Activated T-helper 2 cell treated with anti-CD3 and anti-CD28 coated beads, Interferon-gamma antibody, Interleukin-2, Interleukin-4, amounts not matched to agents 10 μg/mL and 5 μg/mL and 100 μg/mL, durations not matched to agents 14 hours and 24 hours and 36 hours (primary cell): ENCODE measurements at regions not wholly inside any gene's neighbourhood (a gene's known extent, or its start where the extent isn't known, plus 50 kb on each side); places are given as distances from the start of the nearest gene placed in this dataset.

Experiments
- DNase-seq: peaks from one replicate; pipeline ENCODE4 v3.0.0; 2021; ENCODE audit warnings: low spot score
- H3K27ac Mint-ChIP-seq: one replicate; pipeline ENCODE4 v1.8.0; 2021; ENCODE audit warnings: mixed read lengths
- H3K27me3 Mint-ChIP-seq: one replicate; pipeline ENCODE4 v1.8.0; 2021; ENCODE audit warnings: low read depth, mixed read lengths
- H3K36me3 Mint-ChIP-seq: one replicate; pipeline ENCODE4 v1.8.0; 2021; ENCODE audit warnings: low read depth, mixed read lengths
- H3K4me1 Mint-ChIP-seq: one replicate; pipeline ENCODE4 v1.8.0; 2021; ENCODE audit warnings: low read depth, mixed read lengths
- H3K4me3 Mint-ChIP-seq: one replicate; pipeline ENCODE4 v1.8.0; 2021; ENCODE audit warnings: low read depth, mild to moderate bottlenecking, moderate library complexity, mixed read lengths
- H3K9me3 Mint-ChIP-seq: one replicate; pipeline ENCODE4 v1.8.0; 2021; ENCODE audit warnings: mixed read lengths
- intact Hi-C: fragments of 100-400 bp; cut with micrococcal nuclease; formaldehyde crosslinking; loops from one replicate; pipeline ENCODE4 v1.15.1; 2023

DNA sequence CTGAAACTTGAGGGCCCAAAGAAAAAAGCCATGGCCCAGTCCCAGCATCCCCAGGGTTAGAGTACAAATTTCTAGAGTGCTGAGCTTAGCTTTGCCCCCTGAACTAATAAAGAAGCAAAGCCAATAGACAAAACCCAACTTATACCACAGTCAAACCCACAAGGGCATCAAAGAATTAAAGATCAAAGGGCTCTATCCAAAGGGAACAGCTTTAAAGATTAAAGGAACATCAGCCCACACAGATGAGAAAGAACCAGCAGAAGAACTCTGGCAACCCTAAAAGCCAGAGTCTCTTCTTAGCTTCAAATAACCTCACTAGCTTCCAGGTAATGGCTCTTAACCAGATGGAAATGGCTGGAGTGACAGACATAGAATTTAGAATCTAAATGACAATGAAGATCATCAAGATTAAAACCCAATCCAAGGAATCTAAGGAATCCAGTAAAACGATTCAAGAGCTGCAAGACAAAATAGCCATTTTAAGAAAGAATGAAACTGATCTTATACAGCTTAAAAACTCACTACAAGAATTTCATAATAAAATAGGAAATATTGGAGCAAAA is 93.9 kb downstream of the YIPF5 start:
- Mint-ChIP-seq H3K4me1 (no peaks in the 10 kb centered on the region), H3K4me3 (no peak overlapping the region), H3K27ac (no peak overlapping the region), H3K36me3 (no peaks in the 10 kb centered on the region), H3K27me3 (peaks cover 4% of the 10 kb centered on the region), H3K9me3 (peaks cover 10% of the 10 kb centered on the region)
- intact Hi-C loops: no loop called here
- DNase-seq: no peak

DNA sequence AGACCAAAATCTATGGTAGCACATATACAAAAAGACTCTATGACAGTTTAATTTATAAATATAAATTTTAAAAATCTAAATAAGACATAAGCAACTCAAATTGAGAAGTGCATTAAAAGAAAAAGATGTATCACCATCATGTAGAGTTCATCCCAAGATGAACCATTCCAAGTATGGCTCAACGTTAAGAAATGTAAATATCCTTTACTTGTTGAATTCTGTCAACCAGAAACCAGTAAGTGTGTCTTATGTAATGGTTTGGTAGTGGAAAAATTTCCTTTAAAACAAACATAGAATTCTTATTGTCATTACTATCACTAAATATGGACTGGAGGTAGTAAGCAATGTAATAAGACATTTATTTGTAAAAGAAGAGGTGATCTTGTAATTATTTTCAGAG is 87.3 kb downstream of the YIPF5 start:
- Mint-ChIP-seq H3K9me3 (peaks cover 6% of the 10 kb centered on the region), H3K4me3 (no peak overlapping the region), H3K4me1 (no peaks in the 10 kb centered on the region), H3K27ac (no peak overlapping the region), H3K27me3 (no peaks in the 10 kb centered on the region), H3K36me3 (no peaks in the 10 kb centered on the region)
- intact Hi-C loops: no loop called here
- DNase-seq: no peak

DNA sequence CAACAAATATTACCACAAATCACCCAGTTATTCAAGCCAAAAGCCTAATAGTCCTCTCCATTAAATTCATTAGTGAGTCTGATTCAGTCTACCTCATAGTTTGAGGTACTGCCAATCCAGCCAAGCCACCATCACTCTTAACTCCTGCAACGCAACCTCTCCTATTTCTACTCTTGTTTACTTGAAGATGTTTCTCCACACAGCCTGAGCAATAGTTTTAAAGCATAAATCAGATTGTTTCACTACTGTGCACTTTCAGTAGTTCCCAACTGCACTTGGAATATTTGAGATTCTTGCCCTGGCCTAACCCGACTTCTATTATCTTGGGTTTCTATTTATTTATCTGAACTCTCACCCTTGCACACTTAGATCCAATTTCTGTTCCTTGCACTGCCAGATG is 85.5 kb downstream of the YIPF5 start:
- no peak for DNase-seq
- no peaks in the 10 kb centered on the region for H3K4me1 Mint-ChIP-seq

DNA sequence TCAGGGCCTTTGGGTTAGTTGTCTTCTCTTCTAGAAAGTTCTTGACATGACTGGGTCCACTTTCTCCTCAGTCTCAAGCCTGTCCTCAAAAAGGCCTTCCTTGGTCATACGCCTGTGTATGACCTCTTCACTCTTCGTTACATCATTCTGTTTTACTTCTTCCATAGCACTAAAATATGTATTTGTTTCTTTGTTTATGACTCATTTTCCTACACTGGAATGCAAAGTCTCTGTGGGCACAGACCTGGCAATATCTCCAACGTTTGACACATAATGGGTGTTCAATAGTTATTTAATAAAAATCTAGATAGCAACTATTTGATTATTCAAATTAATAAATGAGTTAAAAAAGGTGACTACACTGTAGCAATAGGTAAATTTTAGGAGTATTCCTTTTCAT is 85.1 kb downstream of the YIPF5 start:
- H3K36me3 Mint-ChIP-seq: no peaks in the 10 kb centered on the region
- intact Hi-C loops: no loop called here

More for the DNA sequence above, 85.5 kb downstream of the YIPF5 start:
- no peak overlapping the region for H3K4me3 Mint-ChIP-seq
- H3K27ac Mint-ChIP-seq: no peak overlapping the region
- H3K27me3 Mint-ChIP-seq: no peaks in the 10 kb centered on the region
- no peaks in the 10 kb centered on the region for H3K36me3 Mint-ChIP-seq
- H3K9me3 Mint-ChIP-seq: peaks cover under 1% of the 10 kb centered on the region
- intact Hi-C loops: no loop called here

DNA sequence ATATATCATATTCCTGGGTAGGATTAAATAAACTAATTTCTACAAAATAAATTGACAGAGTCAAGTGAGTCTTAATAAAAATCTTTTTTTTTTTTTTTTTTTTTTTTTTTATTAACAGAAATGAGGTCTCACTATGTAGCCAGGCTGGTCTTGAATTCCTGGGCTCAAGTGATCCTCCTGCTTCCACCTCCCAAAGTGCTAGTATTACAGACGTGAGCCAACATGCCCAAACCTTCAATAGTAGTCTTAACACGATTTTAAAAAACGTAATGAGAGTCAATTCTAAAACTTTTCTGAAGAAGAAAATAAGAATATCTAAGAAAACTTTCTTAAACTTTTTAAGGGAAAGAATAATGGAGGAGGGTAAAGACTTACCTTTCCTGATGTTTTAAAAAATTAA is 84.2 kb downstream of the YIPF5 start:
- no peak overlapping the region for H3K4me3 Mint-ChIP-seq
- no peaks in the 10 kb centered on the region for H3K27me3 Mint-ChIP-seq
- H3K36me3 Mint-ChIP-seq: no peaks in the 10 kb centered on the region
- H3K9me3 Mint-ChIP-seq: no peaks in the 10 kb centered on the region
- no peak for DNase-seq
- no peak overlapping the region for H3K27ac Mint-ChIP-seq
- intact Hi-C loops: no loop called here
- H3K4me1 Mint-ChIP-seq: no peaks in the 10 kb centered on the region

More for the DNA sequence above, 85.1 kb downstream of the YIPF5 start:
- no peak overlapping the region for H3K4me3 Mint-ChIP-seq
- no peaks in the 10 kb centered on the region for H3K9me3 Mint-ChIP-seq
- H3K27ac Mint-ChIP-seq: no peak overlapping the region
- no peak for DNase-seq
- H3K4me1 Mint-ChIP-seq: no peaks in the 10 kb centered on the region
- no peaks in the 10 kb centered on the region for H3K27me3 Mint-ChIP-seq

DNA sequence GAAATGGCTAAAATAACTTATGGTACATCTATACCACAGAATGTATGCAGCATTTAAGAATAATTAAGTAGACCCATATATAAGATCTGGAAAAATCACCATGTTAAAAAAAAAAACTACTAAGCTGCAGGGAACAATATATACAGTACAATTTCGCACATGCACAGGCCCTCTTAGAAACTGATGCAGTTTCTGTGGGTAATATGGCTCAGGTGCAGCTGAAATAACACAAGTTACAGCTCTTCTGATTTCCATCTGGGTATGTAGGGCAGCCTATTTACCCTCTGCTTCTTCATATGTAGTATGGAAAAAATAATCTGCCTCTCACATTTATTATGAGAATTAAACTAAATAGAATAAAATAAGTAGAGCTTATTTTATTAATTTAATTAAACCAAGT is 82.9 kb downstream of the YIPF5 start:
- Mint-ChIP-seq H3K4me3 (no peak overlapping the region), H3K4me1 (no peaks in the 10 kb centered on the region), H3K9me3 (no peaks in the 10 kb centered on the region), H3K27ac (no peak overlapping the region), H3K27me3 (peaks cover 2% of the 10 kb centered on the region), H3K36me3 (no peaks in the 10 kb centered on the region)
- intact Hi-C loops: no loop called here
- no peak for DNase-seq

DNA sequence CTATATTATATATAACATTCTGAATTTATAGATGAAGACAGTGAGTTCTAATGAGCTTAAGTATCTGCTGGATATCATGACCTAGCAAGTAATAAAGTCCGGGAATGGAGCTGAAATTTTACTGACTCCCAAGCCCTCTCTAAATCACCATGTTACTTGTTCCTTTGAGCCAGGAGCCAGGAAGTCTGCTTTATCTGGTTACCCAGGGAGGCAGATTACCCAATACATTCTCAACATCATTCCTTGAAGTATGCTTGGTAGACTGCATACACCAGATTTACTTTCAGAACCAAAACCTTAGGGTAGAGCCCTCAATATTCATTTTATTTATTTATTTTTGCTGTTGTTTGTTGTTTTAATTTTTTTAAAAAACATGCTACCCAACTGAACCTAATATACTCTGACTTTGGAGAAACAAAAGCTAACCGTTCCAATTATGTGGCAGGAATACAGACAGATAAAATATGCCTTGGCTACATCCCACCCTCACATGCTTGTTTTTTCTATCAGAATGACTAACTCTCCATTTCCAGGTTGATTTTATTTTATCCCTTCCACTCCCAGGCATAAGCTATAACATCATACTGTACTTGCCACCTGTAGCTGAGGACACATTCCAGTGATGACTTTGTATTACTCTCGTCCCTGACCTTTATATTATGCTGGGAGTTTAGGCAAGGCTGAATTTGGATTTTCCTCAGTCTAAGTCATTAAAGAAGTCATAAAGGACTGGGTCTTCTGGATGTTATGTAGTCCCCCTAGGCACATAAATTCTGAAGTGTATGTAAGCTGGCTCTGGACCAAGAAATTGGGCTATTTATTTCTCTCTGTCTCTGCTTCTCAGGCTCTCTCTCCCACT is 82.0 kb downstream of the YIPF5 start:
- no peak for DNase-seq
- Mint-ChIP-seq H3K4me3 (no peak overlapping the region), H3K4me1 (no peaks in the 10 kb centered on the region), H3K27me3 (peaks cover 2% of the 10 kb centered on the region), H3K36me3 (no peaks in the 10 kb centered on the region), H3K27ac (no peak overlapping the region), H3K9me3 (no peaks in the 10 kb centered on the region)
- intact Hi-C loops: no loop called here

DNA sequence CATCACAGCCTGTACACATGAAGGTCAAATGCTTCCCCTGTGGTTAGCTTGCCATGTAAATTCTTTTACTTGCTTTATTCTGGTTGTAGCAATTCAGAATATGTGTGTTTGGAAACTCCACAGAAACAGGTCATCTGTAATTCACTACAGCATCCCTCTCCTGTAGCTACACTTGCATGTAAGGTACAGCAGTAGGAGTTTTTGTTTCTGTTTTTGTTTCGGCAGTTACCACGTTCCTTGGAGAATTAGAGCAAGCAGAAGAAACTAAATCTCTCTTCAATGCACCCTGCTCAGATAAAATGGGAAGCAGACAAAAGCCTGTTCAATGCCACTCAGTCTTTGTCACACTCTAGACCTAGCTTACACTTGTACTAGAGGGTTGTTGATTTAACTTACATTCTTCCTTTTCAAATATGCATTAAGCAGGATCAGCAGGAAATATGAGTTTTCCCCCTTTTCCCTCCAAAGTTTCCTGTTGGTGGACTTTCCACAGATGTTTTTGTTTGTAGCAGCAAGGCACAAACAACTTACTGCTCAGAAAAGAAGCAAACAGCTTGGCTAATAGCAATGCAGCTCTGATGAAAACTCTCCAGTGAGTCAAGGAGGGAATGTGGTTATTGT is 80.9 kb downstream of the YIPF5 start:
- H3K4me3 Mint-ChIP-seq: no peak overlapping the region
- no peak for DNase-seq
- H3K27me3 Mint-ChIP-seq: peaks cover 2% of the 10 kb centered on the region
- no peak overlapping the region for H3K27ac Mint-ChIP-seq
- intact Hi-C loops: no loop called here
- peaks cover 3% of the 10 kb centered on the region for H3K4me1 Mint-ChIP-seq
- H3K36me3 Mint-ChIP-seq: no peaks in the 10 kb centered on the region
- no peaks in the 10 kb centered on the region for H3K9me3 Mint-ChIP-seq

DNA sequence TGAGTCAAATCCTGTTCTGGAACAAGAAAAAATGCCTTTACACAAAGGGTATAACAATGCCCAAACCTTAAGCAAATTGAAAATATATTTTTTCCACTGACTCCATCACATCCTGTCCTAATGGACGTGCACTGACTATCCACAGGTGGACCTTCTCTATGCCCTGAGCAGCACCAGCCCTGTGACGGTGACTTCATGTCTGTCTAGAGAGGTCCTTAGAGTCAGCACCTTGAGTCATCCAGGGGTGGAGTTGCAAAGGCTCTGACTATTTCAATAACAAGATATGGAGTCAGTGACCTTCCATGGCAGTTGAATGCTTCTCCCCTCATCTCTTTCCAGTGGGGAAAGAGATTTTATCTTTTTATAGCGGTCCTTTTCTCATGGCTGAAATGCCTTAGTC is 78.0 kb downstream of the YIPF5 start:
- peaks cover 2% of the 10 kb centered on the region for H3K27me3 Mint-ChIP-seq
- H3K27ac Mint-ChIP-seq: no peak overlapping the region
- no peak for DNase-seq
- no peaks in the 10 kb centered on the region for H3K9me3 Mint-ChIP-seq
- intact Hi-C loops: no loop called here
- H3K4me1 Mint-ChIP-seq: peaks cover 3% of the 10 kb centered on the region
- H3K4me3 Mint-ChIP-seq: no peak overlapping the region
- no peaks in the 10 kb centered on the region for H3K36me3 Mint-ChIP-seq

DNA sequence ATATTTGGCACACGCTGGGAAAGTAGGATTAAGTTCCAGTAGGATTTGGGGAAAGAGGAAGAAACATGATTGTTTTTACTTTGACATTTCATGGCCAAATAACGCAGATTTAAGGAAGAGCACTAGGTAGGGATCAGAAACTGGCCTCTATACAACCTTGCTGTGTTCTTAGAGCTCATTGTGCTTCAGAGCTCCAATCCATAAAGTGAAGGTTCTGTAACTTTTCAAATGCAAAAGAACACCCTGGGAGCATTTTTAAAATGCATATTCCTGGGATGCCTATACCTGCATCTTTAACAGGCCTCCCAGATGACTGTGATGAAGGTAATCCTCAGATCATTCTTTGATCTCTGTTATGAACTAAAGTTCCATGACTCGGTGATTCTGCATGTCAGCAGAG is 77.1 kb downstream of the YIPF5 start:
- no peak overlapping the region for H3K4me3 Mint-ChIP-seq
- no peak for DNase-seq
- H3K9me3 Mint-ChIP-seq: no peaks in the 10 kb centered on the region
- intact Hi-C loops: no loop called here
- H3K27ac Mint-ChIP-seq: no peak overlapping the region
- peaks cover 3% of the 10 kb centered on the region for H3K4me1 Mint-ChIP-seq
- H3K36me3 Mint-ChIP-seq: no peaks in the 10 kb centered on the region
- H3K27me3 Mint-ChIP-seq: peaks cover 2% of the 10 kb centered on the region

DNA sequence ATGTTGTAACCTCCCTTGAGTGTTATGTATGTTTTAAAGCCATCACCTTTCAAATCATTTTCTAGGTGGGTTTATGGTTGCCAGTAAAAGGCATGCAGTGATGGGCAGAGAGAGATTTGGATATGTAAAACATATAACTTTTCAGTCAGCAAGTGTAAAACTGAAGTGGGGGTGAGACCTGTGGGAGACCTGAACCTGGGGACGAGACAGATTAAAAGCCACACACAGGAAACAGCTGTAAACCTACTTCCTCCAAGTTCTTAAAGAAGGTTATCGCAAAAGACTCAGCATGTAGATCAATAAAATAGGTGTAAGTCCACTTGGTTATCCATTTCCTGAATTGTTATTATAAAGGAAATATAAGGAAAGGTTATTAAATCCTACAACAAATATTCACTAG is 76.6 kb downstream of the YIPF5 start:
- H3K27me3 Mint-ChIP-seq: peaks cover 2% of the 10 kb centered on the region
- H3K36me3 Mint-ChIP-seq: no peaks in the 10 kb centered on the region
- no peak for DNase-seq
- H3K4me3 Mint-ChIP-seq: no peak overlapping the region
- H3K27ac Mint-ChIP-seq: no peak overlapping the region
- H3K4me1 Mint-ChIP-seq: peaks cover 3% of the 10 kb centered on the region
- H3K9me3 Mint-ChIP-seq: no peaks in the 10 kb centered on the region
- intact Hi-C loops: no loop called here

DNA sequence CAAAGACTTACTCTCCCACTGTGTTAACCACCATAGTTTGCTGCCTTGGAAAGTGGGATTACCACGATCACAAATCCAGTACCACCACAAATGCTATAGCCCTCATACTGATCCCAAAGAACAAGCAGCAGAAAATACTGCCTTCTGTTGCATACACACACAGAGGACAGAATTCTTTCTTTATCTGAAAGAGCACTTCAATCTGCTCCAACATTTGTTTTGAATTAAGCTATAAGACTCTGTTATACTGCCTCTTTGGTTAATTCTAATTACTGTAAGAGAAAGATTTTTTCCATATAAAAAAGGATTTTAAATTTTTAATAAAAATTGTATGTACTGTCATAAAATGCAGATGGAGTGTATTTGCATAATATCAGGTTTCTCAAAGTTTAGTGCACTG is 69.8 kb downstream of the YIPF5 start:
- H3K9me3 Mint-ChIP-seq: no peaks in the 10 kb centered on the region
- H3K36me3 Mint-ChIP-seq: no peaks in the 10 kb centered on the region
- intact Hi-C loops: no loop called here
- no peaks in the 10 kb centered on the region for H3K4me1 Mint-ChIP-seq
- H3K4me3 Mint-ChIP-seq: no peak overlapping the region
- H3K27ac Mint-ChIP-seq: no peak overlapping the region
- peaks cover 2% of the 10 kb centered on the region for H3K27me3 Mint-ChIP-seq
- no peak for DNase-seq

DNA sequence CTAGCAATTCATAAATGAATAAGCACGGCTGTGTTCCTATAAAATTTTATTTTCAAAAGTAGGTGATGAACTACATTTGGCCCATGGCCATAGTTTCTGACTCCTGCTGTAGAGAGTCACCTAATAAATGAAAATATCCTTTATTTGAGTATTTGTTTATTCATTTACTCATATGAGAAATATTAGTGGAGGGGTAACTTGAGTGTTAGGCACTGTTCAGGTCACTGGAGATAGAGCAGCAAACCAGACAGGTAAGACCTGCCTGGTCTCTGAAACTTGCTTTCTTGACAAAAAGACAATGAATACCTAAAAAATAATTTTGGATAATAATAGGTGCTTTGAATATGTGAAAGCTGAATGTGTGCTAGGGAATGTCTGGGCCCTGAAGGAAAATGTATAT is 68.8 kb downstream of the YIPF5 start:
- no peak for DNase-seq
- Mint-ChIP-seq H3K9me3 (no peaks in the 10 kb centered on the region), H3K4me3 (no peak overlapping the region), H3K27me3 (peaks cover 2% of the 10 kb centered on the region), H3K36me3 (no peaks in the 10 kb centered on the region), H3K4me1 (no peaks in the 10 kb centered on the region), H3K27ac (no peak overlapping the region)
- intact Hi-C loops: no loop called here
